ENCODE measurements at regions not wholly inside any gene's neighbourhood (a gene's known extent, or its start where the extent isn't known, plus 50 kb on each side); places are given as distances from the start of the nearest gene placed in this dataset.

GRCh38 chr4:35965300-35965699 is 279.0 kb downstream of the ARAP2 start:
- no peak for DNase-seq
- no peak overlapping the region for H3K9ac ChIP-seq
- in situ Hi-C loops (cut with MboI) = no loop called here
- H3K27me3 ChIP-seq (replicated peaks; ENCODE audit: insufficient read depth) = no peaks in the 10 kb centered on the region
- WGBS, 2 experiments (ENCODE audit: low coverage in 1 of 2, low lambda C conversion rate in 2 of 2, missing lambda C conversion rate in 2 of 2) = 0 to 2% methylated on average over 1 of the region's 1 CpG
- H3K79me2 ChIP-seq (ENCODE audit: insufficient read depth) = no peaks in the 10 kb centered on the region
- H3K4me3 ChIP-seq = no peak overlapping the region
- H2AFZ ChIP-seq = no peak overlapping the region
- no peaks in the 10 kb centered on the region for H3K4me1 ChIP-seq (ENCODE audit: insufficient read depth)
- H3K9me3 ChIP-seq (ENCODE audit: low read depth) = no peaks in the 10 kb centered on the region
- H3K4me2 ChIP-seq (ENCODE audit: unreplicated experiment) = no peak overlapping the region
- no peak for TF ChIP-seq EZH2 (IDR thresholded peaks at IDR 0.05; ENCODE audit: insufficient read depth, poor library complexity, severe bottlenecking)
- no peak overlapping the region for H3K27ac ChIP-seq
- H4K20me1 ChIP-seq (ENCODE audit: insufficient read depth) = no peaks in the 10 kb centered on the region
- no peaks in the 10 kb centered on the region for H3K36me3 ChIP-seq (ENCODE audit: low read depth)
- H3F3A ChIP-seq (ENCODE audit: insufficient read depth) = no peaks in the 10 kb centered on the region
- H3K9me2 ChIP-seq (ENCODE audit: insufficient read depth) = no peaks in the 10 kb centered on the region

- Histone ChIP-seq H3K9ac (no peak overlapping the region), H3K9me3 (ENCODE audit: low read depth) (no peaks in the 10 kb centered on the region), H3K27me3 (replicated peaks; ENCODE audit: insufficient read depth) (no peaks in the 10 kb centered on the region), H3F3A (ENCODE audit: insufficient read depth) (no peaks in the 10 kb centered on the region), H3K36me3 (ENCODE audit: low read depth) (no peaks in the 10 kb centered on the region), H3K4me1 (ENCODE audit: insufficient read depth) (no peaks in the 10 kb centered on the region), H3K4me2 (ENCODE audit: unreplicated experiment) (no peak overlapping the region), H4K20me1 (ENCODE audit: insufficient read depth) (no peaks in the 10 kb centered on the region), H3K9me2 (ENCODE audit: insufficient read depth) (no peaks in the 10 kb centered on the region), H2AFZ (no peak overlapping the region), H3K79me2 (ENCODE audit: insufficient read depth) (no peaks in the 10 kb centered on the region), H3K27ac (no peak overlapping the region), H3K4me3 (no peak overlapping the region)
- in situ Hi-C loops (cut with MboI) = no loop called here
- DNase-seq = no peak
- TF ChIP-seq EZH2 (IDR thresholded peaks at IDR 0.05; ENCODE audit: insufficient read depth, poor library complexity, severe bottlenecking) (no peak), EZH2phosphoT487 (IDR thresholded peaks at IDR 0.05; ENCODE audit: insufficient read depth, low read depth) (no peak)
These were observed 277.7 kb downstream of the ARAP2 start for GRCh38 chr4:35966566-35966965.

DNA sequence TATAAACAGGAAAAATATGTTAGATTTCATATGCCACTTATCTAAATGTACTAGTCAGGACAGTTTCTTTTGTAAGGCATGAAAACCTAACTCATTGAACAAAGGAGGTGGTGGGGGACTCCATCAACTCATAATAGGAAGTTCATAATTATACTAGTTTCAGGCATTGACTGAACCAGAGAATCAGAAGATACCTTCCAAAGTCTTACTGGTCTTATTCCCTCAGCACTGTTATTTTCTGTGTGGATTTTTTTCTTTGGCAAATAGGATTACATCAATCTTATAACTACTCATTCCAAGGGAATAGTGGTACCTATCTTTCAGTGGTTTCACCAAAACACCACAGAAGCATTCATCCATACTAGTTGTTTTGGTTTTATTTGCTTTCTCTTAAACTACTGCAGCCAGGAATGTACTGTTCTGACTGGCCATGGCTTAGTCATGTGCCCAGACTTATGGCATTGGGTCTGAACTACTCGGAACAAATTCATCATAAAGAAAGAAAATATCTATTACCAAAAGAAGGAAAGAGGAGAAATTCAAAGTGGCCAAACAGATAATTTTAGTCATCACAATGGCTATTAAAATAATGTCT is 273.9 kb downstream of the ARAP2 start:
- H3K36me3 ChIP-seq (ENCODE audit: low read depth) = no peaks in the 10 kb centered on the region
- no peaks in the 10 kb centered on the region for H3K27me3 ChIP-seq (replicated peaks; ENCODE audit: insufficient read depth)
- no peaks in the 10 kb centered on the region for H3K9me3 ChIP-seq (ENCODE audit: low read depth)
- 16 to 28% methylated on average over 1 of the region's 1 CpG for WGBS, 2 experiments (ENCODE audit: low coverage in 1 of 2, low lambda C conversion rate in 2 of 2, missing lambda C conversion rate in 2 of 2)
- no peak overlapping the region for H2AFZ ChIP-seq
- no peaks in the 10 kb centered on the region for H3F3A ChIP-seq (ENCODE audit: insufficient read depth)
- H4K20me1 ChIP-seq (ENCODE audit: insufficient read depth) = no peaks in the 10 kb centered on the region
- H3K79me2 ChIP-seq (ENCODE audit: insufficient read depth) = no peaks in the 10 kb centered on the region
- no peaks in the 10 kb centered on the region for H3K9me2 ChIP-seq (ENCODE audit: insufficient read depth)
- in situ Hi-C loops (cut with MboI) = no loop called here
- H3K4me3 ChIP-seq = no peak overlapping the region
- no peak overlapping the region for H3K27ac ChIP-seq
- H3K4me2 ChIP-seq (ENCODE audit: unreplicated experiment) = no peak overlapping the region
- H3K9ac ChIP-seq = no peak overlapping the region
- TF ChIP-seq EZH2phosphoT487 (IDR thresholded peaks at IDR 0.05; ENCODE audit: insufficient read depth, low read depth) (no peak), EZH2 (IDR thresholded peaks at IDR 0.05; ENCODE audit: insufficient read depth, poor library complexity, severe bottlenecking) (no peak)
- no peaks in the 10 kb centered on the region for H3K4me1 ChIP-seq (ENCODE audit: insufficient read depth)
- no peak for DNase-seq

DNA sequence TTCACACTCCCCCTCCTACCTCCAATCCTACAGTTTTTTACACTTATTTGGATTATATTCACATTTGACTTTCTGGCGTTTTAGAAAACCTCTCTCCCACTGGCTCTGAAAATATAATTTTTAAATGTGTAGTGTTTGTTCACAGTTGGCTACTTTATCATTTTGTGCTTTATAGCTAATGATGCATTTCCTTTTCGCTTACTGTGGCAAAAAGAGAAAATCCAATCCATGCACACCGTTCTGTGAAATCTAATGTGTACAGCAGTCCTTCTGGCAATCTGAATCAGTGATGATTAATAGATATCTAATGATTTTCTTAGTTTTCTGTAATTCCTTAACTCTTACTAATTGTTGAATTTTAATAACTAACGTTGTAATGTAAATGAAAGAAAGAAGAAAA is 271.5 kb downstream of the ARAP2 start:
- no peak overlapping the region for H2AFZ ChIP-seq
- H3K27ac ChIP-seq = no peak overlapping the region
- H3K36me3 ChIP-seq (ENCODE audit: low read depth) = no peaks in the 10 kb centered on the region
- in situ Hi-C loops (cut with MboI) = no loop called here
- no peaks in the 10 kb centered on the region for H3K9me3 ChIP-seq (ENCODE audit: low read depth)
- H3F3A ChIP-seq (ENCODE audit: insufficient read depth) = no peaks in the 10 kb centered on the region
- TF ChIP-seq EZH2phosphoT487 (IDR thresholded peaks at IDR 0.05; ENCODE audit: insufficient read depth, low read depth) (no peak), EZH2 (IDR thresholded peaks at IDR 0.05; ENCODE audit: insufficient read depth, poor library complexity, severe bottlenecking) (no peak)
- no peaks in the 10 kb centered on the region for H4K20me1 ChIP-seq (ENCODE audit: insufficient read depth)
- H3K9me2 ChIP-seq (ENCODE audit: insufficient read depth) = no peaks in the 10 kb centered on the region
- 1 to 5% methylated on average over 4 of the region's 4 CpGs for WGBS, 2 experiments (ENCODE audit: low coverage in 1 of 2, low lambda C conversion rate in 2 of 2, missing lambda C conversion rate in 2 of 2)
- H3K4me3 ChIP-seq = no peak overlapping the region
- H3K4me2 ChIP-seq (ENCODE audit: unreplicated experiment) = no peak overlapping the region
- H3K27me3 ChIP-seq (replicated peaks; ENCODE audit: insufficient read depth) = no peaks in the 10 kb centered on the region
- no peak for DNase-seq
- H3K79me2 ChIP-seq (ENCODE audit: insufficient read depth) = no peaks in the 10 kb centered on the region
- no peak overlapping the region for H3K9ac ChIP-seq
- no peaks in the 10 kb centered on the region for H3K4me1 ChIP-seq (ENCODE audit: insufficient read depth)
